CD4-positive, alpha-beta T cell treated with Interleukin-6 at 100 ng/mL for 8 hours (primary cell): ENCODE measurements at regions not wholly inside any gene's neighbourhood (a gene's known extent, or its start where the extent isn't known, plus 50 kb on each side); places are given as distances from the start of the nearest gene placed in this dataset.
"Not testable (repeated sequence)": the region's sequence is repeated elsewhere in the genome, so short reads cannot be mapped to it uniquely, and the experiment has no call there.

ENCODE experiments used
- DNase-seq: peaks from one replicate; pipeline ENCODE4 v3.0.0-alpha.2; 2020; ENCODE audit warnings: mixed read lengths, low spot score

- no peak for DNase-seq
Observed at GRCh38 chr14:53857625-53858344, 98.8 kb downstream of the BMP4 start.

- DNase-seq: no peak
Observed at GRCh38 chr14:53855574-53855973, 101.1 kb downstream of the BMP4 start.

- no peak for DNase-seq
Observed at GRCh38 chr14:53855127-53855526, 101.5 kb downstream of the BMP4 start.

DNA sequence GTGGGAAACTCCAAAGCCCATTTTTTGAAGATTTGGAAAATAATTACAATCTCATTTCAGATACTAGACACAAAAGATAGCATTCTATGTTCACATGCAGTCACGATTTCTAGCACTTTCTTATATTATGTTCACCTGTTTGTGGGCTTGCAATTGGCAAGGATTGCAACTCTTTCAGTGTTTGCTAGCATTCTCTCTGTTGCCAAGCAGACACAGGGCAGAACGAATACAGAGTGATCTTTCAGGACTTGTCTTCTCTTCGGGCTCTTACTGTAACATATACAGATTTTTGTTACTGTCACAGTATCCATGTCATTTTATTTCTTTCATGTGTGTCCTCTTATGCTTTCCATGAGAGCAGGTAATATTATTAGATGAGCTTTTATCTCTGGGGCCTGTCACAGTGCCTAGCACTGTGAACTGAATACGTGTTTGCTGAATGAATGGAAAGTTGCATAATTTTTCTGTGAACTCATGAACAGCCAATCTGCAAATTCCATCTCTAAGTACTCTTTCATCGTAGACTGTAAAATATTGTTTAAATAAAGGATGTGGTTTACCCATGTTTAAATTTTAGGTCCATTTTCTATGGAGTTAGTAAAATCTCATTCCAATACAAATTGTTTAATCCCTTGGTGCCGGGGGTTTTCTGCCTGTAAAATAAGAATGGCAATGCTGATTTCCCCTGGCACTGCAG, 105.1 kb downstream of the BMP4 start:
- no peak for DNase-seq

DNA sequence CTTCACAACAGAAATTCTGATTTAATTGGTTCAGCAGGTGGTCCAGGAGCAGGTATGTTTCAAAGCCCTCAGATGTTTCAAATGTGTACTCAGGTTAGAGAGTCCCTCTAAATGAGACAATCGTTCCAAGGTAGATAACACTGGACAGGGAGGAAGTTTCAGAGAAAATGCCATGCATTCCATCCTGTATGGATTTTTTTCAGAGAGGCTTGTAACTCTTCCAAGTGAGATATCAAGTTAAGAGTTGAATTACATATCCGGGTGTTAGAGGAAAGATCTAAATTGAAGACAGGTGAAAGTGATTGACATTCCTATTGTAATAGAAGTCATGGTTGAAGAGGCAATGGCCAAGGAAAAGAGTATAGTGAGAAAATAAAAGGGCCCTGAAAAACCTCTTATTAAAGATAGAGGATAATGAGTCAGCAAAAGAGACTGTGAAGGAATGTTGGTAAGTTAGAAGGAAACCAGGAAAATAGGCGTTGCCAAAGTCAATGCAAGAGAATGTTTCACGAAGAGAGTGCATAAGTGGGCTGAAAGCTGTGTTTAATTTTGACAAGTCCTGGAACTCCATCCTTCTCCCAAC, 105.8 kb downstream of the BMP4 start:
- DNase-seq: no peak

- DNase-seq: no peak
Observed at GRCh38 chr14:53849549-53849948, 107.1 kb downstream of the BMP4 start.

DNA sequence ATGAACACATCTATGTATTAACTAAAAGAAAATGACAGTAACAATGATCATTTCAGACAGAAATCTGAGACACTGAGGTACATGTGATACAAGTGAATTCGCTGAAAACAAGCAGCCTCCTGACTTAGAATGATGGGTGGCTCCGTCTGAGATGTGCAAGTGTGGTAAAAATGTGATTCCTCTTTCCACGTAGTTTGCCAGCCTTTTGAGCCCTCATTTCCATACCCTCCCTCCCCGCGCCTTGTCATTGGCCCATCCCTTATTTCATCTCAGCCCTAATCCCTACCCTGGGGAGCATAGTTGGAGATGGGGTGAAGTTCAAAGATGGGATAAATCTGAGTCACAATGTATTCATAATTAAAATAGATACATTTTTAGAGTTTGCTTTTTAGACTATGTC, 107.8 kb downstream of the BMP4 start:
- DNase-seq: no peak

- DNase-seq: no peak
Observed at GRCh38 chr14:53847881-53848280, 108.7 kb downstream of the BMP4 start.

GRCh38 chr14:53847057-53847456, 109.6 kb downstream of the BMP4 start:
- DNase-seq: no peak

DNA sequence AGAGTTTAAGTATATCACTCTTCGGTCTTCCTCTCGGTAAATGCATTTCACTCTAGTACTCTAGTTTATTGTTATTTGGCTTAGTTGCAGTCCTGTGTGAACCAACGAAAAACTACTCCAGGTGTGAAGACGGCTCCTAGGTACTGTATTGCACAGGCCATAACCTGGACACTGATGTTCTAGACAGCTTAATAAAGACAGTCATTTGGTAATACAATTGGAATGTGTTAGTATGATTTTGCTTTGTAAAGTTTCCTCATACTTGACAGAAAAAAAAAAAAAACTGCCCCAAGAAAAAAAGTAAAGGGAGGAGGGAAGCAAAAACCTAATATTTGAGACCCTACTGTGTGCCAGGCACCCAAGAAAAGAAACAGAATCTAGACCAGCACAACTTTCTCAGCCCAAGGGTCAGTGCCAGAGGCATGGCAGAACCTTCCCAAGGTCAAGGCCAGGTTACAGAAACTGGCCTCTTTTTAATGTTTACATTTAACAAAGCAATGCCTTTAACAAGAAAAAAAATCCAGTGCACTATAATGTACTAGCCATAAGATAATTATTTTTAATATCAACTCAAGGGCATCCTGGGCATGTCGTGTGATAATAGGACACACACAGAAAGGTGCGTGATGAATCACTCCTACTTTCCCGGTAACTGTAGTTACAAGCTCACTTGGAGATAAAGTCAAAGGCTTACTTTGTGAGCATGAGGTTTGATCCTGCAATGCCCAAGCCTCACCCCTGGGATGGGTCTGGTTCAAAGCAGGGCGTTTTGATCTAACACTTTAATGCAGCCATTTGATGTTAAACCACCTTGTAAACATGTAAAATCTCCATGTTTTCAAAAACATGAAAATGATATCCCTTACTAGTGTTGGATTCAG, 110.6 kb downstream of the BMP4 start:
- DNase-seq: no peak

GRCh38 chr14:53842938-53843337, 113.7 kb downstream of the BMP4 start:
- DNase-seq: no peak

GRCh38 chr14:53841109-53842099, 115.2 kb downstream of the BMP4 start:
- no peak for DNase-seq

DNA sequence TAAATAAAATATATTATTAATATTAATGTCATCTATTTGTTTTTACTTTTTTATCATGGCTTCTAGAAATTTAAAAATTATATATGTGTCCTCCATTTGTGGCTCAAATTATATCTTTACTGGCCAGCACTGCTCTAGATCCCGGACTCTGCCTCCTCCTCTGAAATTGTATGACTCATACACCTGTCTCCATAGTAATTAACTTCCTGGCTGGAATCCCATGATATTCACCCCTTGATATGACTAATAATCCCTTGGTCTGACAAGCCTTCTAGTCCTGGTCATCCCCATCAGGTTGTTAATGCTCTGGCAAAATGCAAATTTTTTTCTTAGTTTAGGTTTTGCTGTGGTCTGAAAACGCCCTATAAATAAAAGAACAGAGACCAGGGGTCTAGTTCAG, 116.2 kb downstream of the BMP4 start:
- no peak for DNase-seq

DNA sequence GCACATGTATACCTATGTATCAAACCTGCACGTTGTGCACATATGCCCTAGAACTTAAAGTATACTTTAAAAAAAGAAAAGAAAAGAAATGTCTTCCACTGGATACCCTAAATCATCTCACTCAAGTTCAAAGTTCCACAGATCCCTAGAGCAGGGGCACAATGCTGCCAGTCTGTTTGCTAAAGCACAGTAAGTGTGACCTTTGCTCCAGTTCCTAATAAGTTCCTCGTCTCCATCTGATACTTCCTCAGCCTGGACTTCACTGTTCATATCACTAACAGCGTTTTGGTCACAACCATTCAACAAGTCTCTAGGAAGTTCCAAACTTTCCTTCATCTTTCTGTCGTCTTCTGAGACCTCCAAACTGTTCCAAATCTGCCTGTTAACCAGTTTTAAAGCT, 118.3 kb downstream of the BMP4 start:
- no peak for DNase-seq

- DNase-seq: not testable (repeated sequence)
Observed at GRCh38 chr14:53837656-53838055, 119.0 kb downstream of the BMP4 start.

GRCh38 chr14:53836551-53836950, 120.1 kb downstream of the BMP4 start:
- no peak for DNase-seq

- no peak for DNase-seq
Observed at GRCh38 chr14:53828820-53829219, 127.8 kb downstream of the BMP4 start.

DNA sequence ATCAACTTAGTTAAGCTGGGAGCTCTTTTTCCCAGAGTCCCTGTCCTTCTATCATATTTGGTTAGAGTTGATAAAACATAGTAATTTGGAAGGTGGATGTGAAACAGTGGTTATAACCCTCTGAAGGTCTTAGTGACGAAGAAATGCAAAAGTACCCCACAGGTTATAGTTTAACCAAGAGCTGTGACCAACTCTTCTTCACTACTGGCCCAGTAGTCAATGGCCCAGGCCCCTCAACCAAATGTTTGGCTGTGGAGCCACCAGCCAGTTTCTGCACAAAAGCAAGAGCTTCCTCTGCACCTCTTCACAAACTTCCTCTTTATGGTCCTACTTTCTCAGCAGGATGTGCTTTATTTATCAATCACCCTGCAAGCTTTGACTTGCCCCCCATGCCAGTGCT, 132.6 kb downstream of the BMP4 start:
- DNase-seq: no peak

DNA sequence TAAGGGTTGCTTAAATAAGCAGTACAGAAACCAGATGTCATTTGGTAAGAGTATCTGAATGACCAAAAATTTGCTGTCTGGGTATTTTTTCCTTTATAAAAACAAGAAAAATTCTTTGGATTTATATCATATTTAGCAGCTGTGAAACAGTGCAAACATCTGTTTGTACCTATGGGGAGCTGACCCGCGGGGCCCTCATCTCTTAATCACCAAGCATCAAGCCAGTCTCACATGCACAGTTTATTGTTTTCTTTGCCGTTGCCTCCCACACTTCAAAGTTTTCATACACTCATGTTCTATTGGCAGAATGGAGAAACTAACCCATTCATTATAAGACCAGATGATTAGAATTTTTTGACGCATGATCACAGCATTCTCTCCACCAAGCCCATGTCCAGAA, 142.2 kb downstream of the BMP4 start:
- no peak for DNase-seq

DNA sequence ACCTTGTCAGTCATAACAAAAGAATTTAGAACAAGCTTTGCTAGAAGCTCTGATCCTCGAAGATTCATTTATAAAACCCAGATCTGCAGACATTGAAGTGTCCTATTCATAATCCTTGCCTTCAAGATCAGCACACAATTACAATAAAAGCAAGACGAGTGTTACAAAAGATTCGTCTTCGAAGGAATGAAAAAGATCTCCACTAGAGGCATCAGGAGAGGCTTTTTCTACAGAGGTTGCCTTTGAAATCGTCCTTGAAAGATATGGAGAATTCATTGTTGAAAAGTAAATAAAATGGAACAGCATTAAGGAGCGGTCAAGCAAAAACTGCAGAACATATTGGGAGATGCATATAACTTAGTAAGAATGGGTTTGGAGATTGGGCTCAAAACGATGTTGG, 146.4 kb downstream of the BMP4 start:
- no peak for DNase-seq

GRCh38 chr14:53808042-53808441, 148.6 kb downstream of the BMP4 start:
- no peak for DNase-seq
